Esophagus mucosa (tissue), 1 donor: ENCODE measurements at regions not wholly inside any gene's neighbourhood (a gene's known extent, or its start where the extent isn't known, plus 50 kb on each side); places are given as distances from the start of the nearest gene placed in this dataset.
A peak's percentile ranks its signal among the peaks of the same experiment; 100 is the strongest.
"Not testable (repeated sequence)": the region's sequence is repeated elsewhere in the genome, so short reads cannot be mapped to it uniquely, and the experiment has no call there.

ENCODE experiments used
- ATAC-seq: fragments of 200-7000 bp; cut with Tn5 transposase; one replicate; pipeline ENCODE4 v1.9.1; 2020
- donor health status: DM: yes; HTN: yes; CAD: no.

- peak; percentile 84 for ATAC-seq
These were observed 235.3 kb upstream of the ZFP64 start for GRCh38 chr20:52426856-52427255.

- ATAC-seq, result no peak
These were observed 234.1 kb upstream of the ZFP64 start for GRCh38 chr20:52425701-52426100.

GRCh38 chr20:52425253-52425652, 233.7 kb upstream of the ZFP64 start:
- no peak for ATAC-seq

- ATAC-seq, result not testable (repeated sequence)
These were observed 232.9 kb upstream of the ZFP64 start for GRCh38 chr20:52424357-52424942.

- ATAC-seq, result not testable (repeated sequence)
These were observed 232.1 kb upstream of the ZFP64 start for GRCh38 chr20:52423536-52424140.

- ATAC-seq, result no peak
These were observed 231.2 kb upstream of the ZFP64 start for GRCh38 chr20:52422574-52423336.

GRCh38 chr20:52420805-52421204, 229.2 kb upstream of the ZFP64 start:
- peak; percentile 25 for ATAC-seq

GRCh38 chr20:52419205-52419604, 227.6 kb upstream of the ZFP64 start:
- ATAC-seq, result no peak

- ATAC-seq, result no peak
These were observed 225.4 kb upstream of the ZFP64 start for GRCh38 chr20:52416953-52417352.

GRCh38 chr20:52411611-52412010, 220.0 kb upstream of the ZFP64 start:
- no peak for ATAC-seq

GRCh38 chr20:52410731-52411234, 219.2 kb upstream of the ZFP64 start:
- no peak for ATAC-seq

- no peak for ATAC-seq
These were observed 218.6 kb upstream of the ZFP64 start for GRCh38 chr20:52410182-52410647.

GRCh38 chr20:52405986-52406385, 214.4 kb upstream of the ZFP64 start:
- ATAC-seq, result no peak

GRCh38 chr20:52405417-52405816, 213.8 kb upstream of the ZFP64 start:
- ATAC-seq, result no peak

- no peak for ATAC-seq
These were observed 213.1 kb upstream of the ZFP64 start for GRCh38 chr20:52404671-52405070.

GRCh38 chr20:52402950-52403349, 211.4 kb upstream of the ZFP64 start:
- no peak for ATAC-seq

- no peak for ATAC-seq
These were observed 210.9 kb upstream of the ZFP64 start for GRCh38 chr20:52402514-52402913.

GRCh38 chr20:52401431-52401830, 209.9 kb upstream of the ZFP64 start:
- no peak for ATAC-seq

- no peak for ATAC-seq
These were observed 207.8 kb upstream of the ZFP64 start for GRCh38 chr20:52399352-52399751.

GRCh38 chr20:52389606-52390005, 198.0 kb upstream of the ZFP64 start:
- ATAC-seq, result no peak

GRCh38 chr20:52383995-52384621, 192.5 kb upstream of the ZFP64 start:
- no peak for ATAC-seq

GRCh38 chr20:52382933-52383332, 191.4 kb upstream of the ZFP64 start:
- no peak for ATAC-seq

- ATAC-seq, result no peak
These were observed 188.3 kb upstream of the ZFP64 start for GRCh38 chr20:52379723-52380336.
